COR-L47 (cell line): ENCODE measurements at regions not wholly inside any gene's neighbourhood (a gene's known extent, or its start where the extent isn't known, plus 50 kb on each side); places are given as distances from the start of the nearest gene placed in this dataset.
"Not testable (repeated sequence)": the region's sequence is repeated elsewhere in the genome, so short reads cannot be mapped to it uniquely, and the experiment has no call there.

Experiments used
- DNase-seq: peaks from one replicate; lab custom pipeline; 2025; lab: John Stamatoyannopoulos, UW

DNA sequence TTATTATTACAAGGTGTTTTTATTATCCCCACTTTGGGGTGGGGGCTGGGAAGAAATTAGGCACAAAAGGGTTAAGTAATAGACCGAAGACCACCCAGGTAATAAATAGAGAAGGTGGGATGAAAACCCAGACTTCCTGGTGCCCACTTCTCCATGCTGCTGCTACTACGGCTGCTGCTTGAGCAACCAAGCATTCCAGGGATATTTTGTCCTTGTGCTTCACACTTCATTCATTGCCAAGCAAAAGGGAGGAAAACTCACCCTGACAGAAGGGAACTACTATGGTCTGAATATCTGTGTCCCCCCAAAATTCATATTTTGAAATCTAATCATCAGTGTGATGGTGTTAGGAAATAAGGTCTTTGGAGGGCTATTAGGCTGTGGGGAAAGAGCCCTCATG is 470.9 kb upstream of the API5 start:
- DNase-seq: no peak

DNA sequence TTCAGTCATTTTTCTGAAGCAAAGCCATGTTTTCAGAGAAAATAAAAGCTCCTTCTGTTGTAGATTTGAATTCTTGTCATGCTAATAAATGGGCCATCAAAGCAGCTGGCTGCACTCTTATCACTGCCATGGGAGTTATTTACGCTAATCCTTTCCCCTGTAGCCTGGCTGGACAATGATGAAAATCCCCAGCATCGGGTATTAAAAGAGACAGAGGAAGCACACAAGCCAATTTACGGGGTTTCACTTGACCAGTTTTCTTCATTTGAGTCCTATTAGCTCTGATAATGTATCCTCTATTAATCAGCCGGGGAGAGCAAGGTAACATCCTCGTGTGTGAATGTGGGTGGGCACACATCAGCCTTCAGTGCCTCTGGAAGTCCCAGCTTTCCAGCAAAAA is 470.2 kb upstream of the API5 start:
- no peak for DNase-seq

DNA sequence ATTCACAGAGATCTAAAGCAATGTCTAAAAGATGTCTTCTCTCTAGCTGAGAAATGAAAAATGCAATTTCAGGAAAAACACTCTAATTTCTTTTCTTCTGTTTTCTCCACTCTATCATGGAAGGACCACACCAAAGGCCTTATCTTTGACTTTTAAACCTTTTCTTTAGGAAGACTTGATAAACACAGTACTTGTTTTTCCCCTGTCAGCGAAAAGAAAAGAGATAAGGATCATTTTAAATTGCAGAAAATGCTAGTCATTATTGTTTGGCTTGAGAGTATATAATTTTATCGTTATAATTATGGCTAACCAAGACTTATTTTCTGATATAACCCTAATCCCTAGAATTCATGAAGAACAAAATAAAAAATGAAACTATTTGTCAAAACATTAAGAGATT is 462.4 kb upstream of the API5 start:
- no peak for DNase-seq

DNA sequence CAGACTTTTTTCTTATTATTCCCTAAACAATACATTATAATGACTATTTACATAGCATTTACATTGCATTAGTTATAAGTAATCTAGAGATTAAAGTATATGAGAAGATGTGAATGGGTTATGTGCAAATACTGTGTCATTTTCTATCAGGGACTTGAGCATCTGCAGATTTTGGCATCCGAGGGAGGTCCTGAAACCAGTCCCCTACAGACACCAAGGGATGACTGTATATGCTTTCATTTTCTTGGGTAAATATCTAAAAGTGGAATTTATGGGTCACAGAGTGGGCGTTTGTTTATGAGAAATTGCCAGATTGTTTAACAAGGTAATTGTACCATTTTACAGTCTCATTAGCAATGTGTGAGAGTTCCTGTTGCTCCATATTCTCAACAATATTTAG is 454.5 kb upstream of the API5 start:
- no peak for DNase-seq

DNA sequence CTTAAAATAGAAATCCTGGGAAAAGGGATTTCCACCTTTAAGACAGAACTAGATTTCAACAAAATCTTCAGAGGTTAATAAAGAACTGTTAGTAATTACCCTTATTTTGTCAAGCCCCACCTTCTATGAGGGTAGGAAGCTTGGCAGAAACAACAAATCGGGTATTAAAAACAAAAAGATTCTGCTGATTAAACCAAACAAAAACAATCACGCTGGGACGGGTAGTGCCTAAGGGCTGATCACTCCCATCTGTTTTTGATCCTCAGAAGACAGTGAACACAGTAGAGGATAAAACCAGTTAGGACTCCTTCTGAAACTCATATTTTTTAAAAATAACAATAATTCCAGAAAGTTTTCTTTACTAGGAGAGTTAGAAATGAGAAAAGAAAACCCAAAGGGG is 441.3 kb upstream of the API5 start:
- no peak for DNase-seq

DNA sequence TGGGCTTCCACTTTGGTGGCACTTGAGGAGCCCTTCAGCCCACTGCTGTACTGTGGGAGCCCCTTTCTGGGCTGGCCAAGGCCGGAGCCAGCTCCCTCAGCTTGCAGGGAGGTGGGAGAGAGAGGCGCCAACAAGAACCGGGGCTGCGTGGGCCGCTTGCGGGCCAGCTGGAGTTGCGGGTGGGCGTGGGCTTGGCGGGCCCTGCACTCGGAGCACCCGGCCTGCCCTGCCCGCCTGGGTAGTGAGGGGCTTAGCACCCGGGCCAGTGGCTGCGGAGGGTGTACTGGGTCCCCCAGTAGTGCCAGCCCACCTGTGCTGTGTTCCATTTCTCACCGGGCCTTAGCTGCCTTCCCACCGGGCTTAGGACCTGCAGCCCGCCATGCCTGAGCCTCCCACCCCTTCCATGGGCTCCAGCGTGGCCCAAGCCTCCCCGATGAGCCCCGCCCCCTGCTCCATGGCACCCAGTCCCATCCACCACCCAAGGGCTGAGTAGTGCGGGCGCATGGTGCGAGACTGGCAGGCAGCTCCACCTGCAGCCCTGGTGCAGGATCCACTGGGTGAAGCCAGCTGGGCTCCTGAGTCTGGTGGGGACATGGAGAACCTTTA is 437.9 kb upstream of the API5 start:
- DNase-seq: not testable (repeated sequence)

DNA sequence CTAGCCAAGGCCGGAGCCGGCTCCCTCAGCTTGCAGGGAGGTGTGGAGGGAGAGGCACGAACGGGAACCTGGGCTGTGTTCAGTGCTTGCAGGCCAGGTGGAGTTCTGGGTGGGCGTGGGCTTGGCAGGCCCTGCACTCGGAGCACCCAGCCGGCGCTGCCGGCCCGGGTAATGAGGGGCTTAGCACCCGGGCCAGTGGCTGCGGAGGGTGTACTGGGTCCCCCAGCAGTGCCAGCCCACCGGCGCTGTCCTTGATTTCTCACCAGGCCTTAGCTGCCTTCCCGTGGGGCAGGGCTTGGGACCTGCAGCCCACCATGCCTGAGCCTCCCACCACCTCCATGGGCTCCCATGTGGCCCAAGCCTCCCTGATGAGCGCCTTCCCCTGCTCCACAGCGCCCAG is 430.5 kb upstream of the API5 start:
- DNase-seq: not testable (repeated sequence)

DNA sequence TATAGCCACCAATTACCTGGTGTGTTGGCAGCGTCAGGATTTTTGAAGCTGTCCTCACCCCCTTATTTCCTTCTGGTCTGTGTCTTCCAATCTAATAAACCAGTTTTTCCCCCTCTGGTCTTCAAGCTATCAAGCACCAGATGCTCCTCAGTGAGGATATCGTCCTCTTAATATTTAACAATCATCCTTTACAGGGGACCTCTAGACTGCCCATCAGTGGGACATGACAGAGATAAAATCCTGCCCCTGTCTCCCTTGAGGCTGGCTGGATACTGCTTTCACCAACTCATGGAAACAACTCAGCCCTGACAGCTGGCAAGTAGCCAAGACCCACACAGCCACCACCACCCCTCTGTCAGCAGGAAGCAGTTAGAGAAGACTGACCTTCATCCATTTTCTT is 421.0 kb upstream of the API5 start:
- DNase-seq: no peak

DNA sequence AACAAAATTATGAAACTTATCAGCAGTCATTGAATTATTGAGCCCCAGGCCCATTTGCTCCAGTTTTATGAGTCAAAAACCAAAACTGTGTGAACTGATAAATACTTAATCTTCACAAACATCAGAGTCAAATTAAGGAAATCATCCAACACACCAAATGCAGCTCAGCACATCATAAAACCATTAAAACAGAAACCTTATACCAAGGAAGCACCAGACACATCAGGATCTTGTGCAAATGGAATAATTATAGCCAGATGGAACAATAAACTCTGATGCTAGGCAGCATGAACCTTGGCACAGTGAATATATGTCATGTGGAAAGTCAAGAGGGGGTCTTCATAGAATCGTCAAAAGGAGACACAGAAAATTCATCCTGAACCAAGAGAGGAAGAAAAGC is 410.7 kb upstream of the API5 start:
- DNase-seq: no peak

DNA sequence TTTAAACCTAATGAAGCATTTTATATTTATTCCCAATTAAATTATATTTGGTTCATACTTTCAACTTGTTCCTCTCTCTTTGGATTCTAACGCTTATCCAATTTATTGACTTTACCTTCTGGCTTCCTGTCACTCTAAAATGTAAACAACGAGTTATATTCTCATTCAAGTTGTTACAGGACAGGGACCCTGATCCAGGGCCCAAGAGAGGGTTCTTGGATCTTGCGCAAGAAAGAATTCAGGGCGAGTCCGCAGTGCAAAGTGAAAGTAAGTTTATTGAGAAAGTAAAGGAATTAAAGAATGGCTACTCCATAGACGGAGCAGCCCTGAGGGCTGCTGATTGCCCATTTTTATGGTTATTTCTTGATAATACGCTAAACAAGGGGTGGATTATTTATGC is 405.6 kb upstream of the API5 start:
- no peak for DNase-seq

DNA sequence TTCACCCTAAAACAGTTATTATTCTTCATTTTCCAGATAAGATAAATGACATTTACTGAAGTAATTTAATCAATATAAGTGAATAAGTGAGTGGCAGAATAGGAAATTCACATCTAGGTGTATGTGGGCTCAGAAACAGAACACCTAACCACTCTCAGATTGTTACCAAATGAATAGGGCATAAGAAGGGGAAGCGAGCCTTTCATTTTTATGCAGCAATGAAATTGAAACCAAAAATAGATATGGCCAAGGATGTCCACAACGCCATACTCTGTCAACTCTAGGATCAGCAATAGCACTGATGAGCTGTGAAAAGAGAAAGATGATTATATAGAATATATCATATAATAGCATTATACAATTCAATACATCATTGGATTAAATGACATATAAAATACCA is 398.1 kb upstream of the API5 start:
- DNase-seq: no peak

DNA sequence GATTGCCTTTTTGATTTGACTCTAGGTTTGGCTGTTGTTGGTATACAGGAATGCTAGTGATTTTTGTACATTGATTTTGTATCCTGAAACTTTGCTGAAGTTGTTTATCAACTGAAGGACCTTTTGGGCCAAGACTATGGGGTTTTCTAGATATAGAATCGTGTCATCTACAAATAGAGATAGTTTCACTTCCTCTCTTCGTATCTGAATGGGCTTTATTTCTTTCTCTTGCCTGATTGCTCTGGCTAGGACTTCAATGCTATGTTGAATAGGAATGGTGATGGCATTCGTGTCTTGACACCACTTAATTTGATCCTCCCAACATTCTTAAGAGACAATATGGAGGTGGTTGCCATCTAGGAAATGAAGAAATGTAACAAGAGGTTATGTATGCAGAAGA is 388.1 kb upstream of the API5 start:
- DNase-seq: no peak

DNA sequence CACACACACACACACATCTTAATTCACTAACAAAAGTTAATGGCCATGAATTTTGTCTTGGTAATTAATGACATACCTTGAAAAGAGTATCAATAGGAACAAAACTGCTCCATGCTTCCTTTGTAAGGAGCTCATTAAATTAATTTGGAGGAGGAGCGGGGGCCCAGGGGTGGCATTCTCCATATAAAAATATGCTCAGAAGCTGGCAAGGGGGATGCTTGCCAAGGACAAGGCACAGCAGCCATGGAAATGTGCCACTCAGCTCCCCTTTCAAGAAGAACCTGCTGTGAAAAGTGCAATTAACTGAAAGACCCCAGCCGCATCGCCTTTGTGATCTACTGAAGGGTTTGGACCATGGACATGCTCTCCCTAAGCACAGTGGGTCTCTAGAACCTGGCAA is 385.9 kb upstream of the API5 start:
- no peak for DNase-seq

DNA sequence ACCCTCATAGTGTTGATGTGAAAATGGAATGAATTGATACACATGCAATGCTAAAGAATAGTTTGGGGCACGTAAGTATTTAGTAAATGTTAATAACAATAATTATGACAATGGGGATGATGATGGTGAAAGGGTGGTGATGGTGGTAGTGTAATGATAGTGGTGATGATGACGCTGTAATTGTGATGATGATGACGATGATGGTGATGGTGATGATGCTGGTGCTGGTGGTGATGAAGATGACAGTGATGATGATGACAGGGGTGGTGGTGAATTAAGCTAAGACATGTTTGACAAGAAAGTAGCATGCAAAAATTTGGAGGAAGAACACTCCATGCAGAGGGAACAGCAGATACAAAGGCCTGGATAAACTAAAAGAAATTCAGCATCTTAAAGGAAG is 364.4 kb upstream of the API5 start:
- DNase-seq: no peak

DNA sequence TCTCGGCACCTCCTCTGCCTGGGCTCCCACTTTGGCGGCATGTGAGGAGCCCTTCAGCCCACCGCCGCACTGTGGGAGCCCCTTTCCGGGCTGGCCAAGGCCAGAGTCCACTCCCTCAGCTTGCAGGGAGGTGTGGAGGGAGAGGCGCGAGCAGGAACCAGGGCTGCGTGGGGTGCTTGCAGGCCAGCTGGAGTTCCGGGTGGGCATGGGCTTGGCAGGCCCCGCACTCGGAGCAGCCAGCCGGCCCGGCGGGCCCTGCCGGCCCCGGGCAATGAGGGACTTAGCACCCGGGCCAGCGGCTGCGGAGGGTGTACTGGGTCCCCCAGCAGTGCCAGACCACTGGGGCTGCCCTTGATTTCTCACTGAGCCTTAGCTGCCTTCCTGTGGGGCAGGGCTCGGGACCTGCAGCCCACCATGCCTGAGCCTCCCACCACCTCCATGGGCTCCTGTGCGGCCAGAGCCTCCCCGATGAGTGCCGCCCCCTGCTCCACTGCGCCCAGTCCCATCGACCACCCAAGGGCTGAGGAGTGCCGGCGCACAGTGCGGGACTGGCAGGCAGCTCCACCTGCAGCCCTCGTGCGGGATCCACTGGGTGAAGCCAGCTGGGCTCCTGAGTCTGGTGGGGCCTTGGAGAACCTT is 361.9 kb upstream of the API5 start:
- DNase-seq: not testable (repeated sequence)

DNA sequence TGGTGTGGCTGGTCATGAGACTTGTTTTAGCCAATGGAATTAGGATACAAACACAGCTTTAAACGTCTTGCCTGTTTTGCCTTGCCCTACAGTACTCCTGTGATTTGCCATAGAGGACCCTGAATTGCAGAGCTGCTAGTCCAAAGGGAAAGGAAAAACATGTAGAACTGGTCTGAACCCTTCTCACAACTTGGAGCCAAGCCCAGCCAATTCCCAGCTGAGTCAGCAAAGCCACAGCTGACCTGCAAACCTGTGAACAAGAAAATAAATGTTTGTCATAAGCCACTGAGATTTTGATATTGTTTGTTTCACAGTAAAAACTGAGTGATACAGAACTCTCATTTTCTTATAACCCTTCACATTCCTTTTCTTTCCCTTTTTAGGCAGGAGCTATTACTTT is 360.5 kb upstream of the API5 start:
- no peak for DNase-seq

DNA sequence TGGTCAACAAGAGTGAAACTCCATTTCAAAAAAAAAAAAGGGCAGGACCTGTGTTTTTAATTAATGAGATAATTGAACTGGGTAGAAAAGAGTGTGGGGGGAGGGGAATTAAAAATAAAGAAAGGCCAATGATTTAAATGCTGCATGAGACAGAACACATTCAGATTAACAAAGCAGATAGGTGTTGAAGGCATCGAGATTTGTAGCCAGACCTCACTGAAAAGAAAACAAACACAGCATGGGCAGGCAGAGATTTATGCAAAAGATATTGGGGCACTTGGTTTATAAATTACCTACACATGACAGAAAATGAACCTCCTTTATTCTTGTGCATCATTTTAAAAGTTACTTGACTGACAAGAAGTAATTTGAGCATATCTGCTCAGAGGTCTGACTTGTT is 354.0 kb upstream of the API5 start:
- DNase-seq: no peak

DNA sequence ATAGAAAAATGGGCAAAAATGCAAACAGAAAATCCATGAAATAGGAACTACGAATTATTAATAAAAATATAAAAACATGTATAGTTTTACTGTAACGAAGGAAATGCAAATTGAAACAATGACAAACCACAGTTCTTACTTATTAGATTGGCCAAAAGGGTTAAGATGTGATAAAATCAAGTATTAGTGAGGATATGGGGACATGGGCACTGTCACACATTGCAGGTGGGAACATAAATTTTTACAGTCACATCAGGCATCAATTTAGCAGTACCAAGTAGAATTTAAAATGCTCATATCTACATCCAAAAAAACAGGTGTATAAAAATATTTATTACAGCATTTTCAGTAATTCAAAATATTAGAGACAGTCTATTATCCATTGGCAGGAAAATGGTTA is 353.2 kb upstream of the API5 start:
- DNase-seq: no peak

DNA sequence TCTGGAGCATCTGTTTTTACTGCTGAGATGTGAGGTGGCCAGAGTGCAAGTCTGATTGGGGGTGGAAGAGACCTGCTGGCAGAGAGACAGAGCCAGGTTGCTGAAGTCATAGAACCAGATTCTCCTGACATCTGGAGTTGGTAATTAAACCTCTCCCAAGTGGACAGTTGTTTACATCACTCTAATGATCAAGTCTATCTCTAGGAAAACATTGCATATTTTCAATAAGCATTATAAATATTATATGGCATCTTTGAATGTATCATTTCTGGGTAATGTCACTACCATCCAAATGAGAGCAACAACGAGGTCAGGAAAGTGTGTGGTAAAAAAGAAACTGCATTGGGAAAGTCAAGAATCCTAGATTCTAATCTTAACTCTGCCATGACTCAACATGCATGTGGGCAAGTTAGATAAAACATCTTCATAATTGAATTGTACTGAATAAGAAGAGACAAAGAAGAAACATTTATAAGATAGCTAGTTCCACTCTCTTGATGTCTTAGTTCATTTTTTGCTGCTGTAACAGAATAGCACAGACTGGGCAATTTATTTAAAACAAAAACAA is 351.2 kb upstream of the API5 start:
- DNase-seq: no peak

DNA sequence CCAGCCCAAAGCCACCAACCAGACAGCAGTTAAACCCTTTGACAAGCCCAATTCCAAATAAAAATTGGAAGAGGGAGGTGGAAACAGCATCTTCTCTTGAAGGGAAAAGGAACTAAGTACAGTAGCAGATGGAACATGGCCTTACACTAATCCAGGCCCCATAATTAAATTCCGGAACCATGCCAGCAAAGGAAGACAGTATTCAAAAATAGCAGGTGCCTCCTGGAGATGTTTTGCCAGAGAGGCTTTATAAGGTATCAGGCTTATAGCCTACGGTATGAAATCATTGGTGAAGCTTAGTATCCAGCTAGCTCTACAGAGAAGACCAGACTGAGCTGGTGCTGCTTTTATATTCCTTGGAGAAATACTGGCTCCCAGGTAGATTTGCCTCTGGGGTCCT is 344.1 kb upstream of the API5 start:
- no peak for DNase-seq

DNA sequence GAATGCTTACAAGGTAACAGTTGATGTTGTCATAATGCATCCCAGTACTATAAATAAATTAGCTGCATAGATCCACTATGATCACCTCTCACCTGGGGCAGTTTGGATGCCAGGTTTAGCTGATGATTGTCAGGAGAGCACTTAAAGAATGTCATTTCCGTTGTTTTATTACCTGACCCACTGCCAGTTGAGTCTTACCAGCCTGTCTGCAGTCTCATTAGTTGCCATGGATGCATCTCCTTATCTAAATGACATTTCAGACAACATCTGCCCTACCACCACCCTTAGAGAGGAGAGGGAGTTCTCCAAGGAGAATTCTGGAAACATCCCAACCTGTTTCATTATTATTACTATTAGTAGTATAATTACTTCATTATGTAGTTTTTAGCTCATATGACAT is 339.1 kb upstream of the API5 start:
- no peak for DNase-seq

DNA sequence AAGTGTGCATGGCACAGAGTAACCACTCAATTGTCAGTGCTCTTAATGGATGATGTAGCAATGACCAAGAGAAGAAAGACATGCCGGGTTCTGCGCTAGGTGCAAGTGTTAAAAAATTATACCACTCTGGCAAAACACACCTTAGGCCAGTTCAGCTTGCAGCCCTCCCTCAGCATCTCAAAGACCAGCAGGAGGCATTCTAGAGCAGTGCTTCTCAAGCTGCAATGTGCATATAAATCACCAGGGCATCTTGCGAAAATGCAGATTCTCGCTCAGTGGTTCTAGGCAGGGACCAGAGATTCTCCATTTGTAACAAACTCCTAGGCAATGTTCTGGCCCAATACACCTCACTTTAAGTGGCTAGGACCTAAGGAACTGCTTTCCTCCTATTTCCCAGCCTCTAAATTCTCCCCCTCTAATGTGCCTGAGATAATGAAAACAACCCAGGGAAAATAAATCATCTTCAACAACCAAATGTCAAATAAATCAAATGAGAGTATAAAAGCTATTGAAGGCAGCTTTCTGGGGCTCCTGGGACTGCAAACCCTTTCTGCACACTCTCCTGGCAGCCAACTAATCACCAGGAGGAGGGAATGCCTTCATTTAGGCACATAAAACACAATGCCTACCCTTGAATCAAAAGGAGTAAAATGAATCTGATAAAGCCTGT is 337.2 kb upstream of the API5 start:
- DNase-seq: no peak

DNA sequence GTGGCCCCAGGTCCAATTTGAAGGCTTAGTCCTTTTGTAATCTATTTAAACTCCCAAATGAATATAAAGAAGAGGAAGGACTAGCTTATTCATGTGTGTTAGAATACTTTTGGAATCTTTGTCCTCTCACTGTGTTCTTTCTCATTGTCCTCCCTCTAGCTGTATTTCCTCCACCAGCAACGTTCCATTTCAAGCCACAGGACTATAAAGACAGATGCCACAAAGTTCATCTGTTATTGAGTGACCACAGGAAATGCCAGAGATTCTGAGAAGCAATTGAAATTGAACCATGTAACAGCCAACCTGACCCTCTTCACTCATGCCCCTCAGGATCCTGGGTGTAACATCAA is 336.6 kb upstream of the API5 start:
- no peak for DNase-seq
